HepG2 (cell line): ENCODE measurements at regions not wholly inside any gene's neighbourhood (a gene's known extent, or its start where the extent isn't known, plus 50 kb on each side); places are given as distances from the start of the nearest gene placed in this dataset.
A peak's percentile ranks its signal among the peaks of the same experiment; 100 is the strongest.

Source experiments
- DMAP1 ChIP-seq: IDR thresholded peaks from 2 replicates; pipeline ENCODE4 v1.6.1; 2016
- MATR3 ChIP-seq: sonication (generic); formaldehyde crosslinking; IDR thresholded peaks from 2 replicates; pipeline ENCODE4 v1.4.0; 2020; ENCODE audit warnings: missing genetic modification reagents
- MBD4 ChIP-seq: IDR thresholded peaks from 2 replicates; pipeline ENCODE4 v1.6.1; 2012; ENCODE audit warnings: low read length, inconsistent platforms, borderline replicate concordance
- NFYB ChIP-seq: sonication (generic); formaldehyde crosslinking; IDR thresholded peaks from 2 replicates; pipeline ENCODE4 v1.4.0; 2020; ENCODE audit warnings: missing genetic modification reagents
- TRIM24 ChIP-seq: sonication (generic); formaldehyde crosslinking; IDR thresholded peaks from 2 replicates; pipeline ENCODE4 v1.8.0; 2022; ENCODE audit warnings: mild to moderate bottlenecking, missing genetic modification reagents
- ZBTB44 ChIP-seq: sonication (generic); formaldehyde crosslinking; IDR thresholded peaks from 2 replicates; pipeline ENCODE4 v1.4.0; 2020; ENCODE audit warnings: missing genetic modification reagents
- ZMYM3 ChIP-seq: sonication (generic); formaldehyde crosslinking; IDR thresholded peaks from 2 replicates; pipeline ENCODE4 v1.5.1; 2020; ENCODE audit warnings: mild to moderate bottlenecking, missing genetic modification reagents
- ZNF18 ChIP-seq: sonication (generic); formaldehyde crosslinking; IDR thresholded peaks from 2 replicates; pipeline ENCODE4 v1.8.0; 2022; ENCODE audit warnings: mild to moderate bottlenecking, missing genetic modification reagents; ENCODE audit not compliant: insufficient replicate concordance
- ZNF549 ChIP-seq: sonication (generic); formaldehyde crosslinking; IDR thresholded peaks from 2 replicates; pipeline ENCODE4 v1.5.0; 2020; ENCODE audit warnings: missing genetic modification reagents
- ZNF598 ChIP-seq: sonication (generic); formaldehyde crosslinking; IDR thresholded peaks from 2 replicates; pipeline ENCODE4 v1.5.1; 2020; ENCODE audit warnings: mild to moderate bottlenecking, missing genetic modification reagents, borderline replicate concordance
- ZNF891 ChIP-seq: sonication (generic); formaldehyde crosslinking; IDR thresholded peaks from 2 replicates; pipeline ENCODE4 v1.5.0; 2020; ENCODE audit warnings: mild to moderate bottlenecking, missing genetic modification reagents
- ZSCAN20 ChIP-seq: sonication (generic); formaldehyde crosslinking; IDR thresholded peaks from 2 replicates; pipeline ENCODE4 v1.4.0; 2020; ENCODE audit warnings: missing genetic modification reagents, mild to moderate bottlenecking, borderline replicate concordance
- TF ChIP-seq, protein P1 (sequence below): IDR thresholded peaks from 2 replicates; pipeline ENCODE4 v1.6.1; 2016; ENCODE audit warnings: mild to moderate bottlenecking, missing biosample characterization, missing genetic modification reagents
- TF ChIP-seq, protein P2 (sequence below): sonication (generic); formaldehyde crosslinking; IDR thresholded peaks from 2 replicates; pipeline ENCODE4 v1.5.0; 2020; ENCODE audit warnings: missing genetic modification reagents, mild to moderate bottlenecking, borderline replicate concordance
- TF ChIP-seq, protein P3 (sequence below): sonication (generic); formaldehyde crosslinking; IDR thresholded peaks from 2 replicates; pipeline ENCODE4 v1.8.0; 2022; ENCODE audit warnings: mild to moderate bottlenecking, missing genetic modification reagents, moderate library complexity
- TF ChIP-seq, protein P4 (sequence below): sonication (generic); formaldehyde crosslinking; IDR thresholded peaks from 2 replicates; pipeline ENCODE4 v1.4.0; 2020; ENCODE audit warnings: mild to moderate bottlenecking, low read depth, missing genetic modification reagents
- TF ChIP-seq, protein P5 (sequence below): sonication (generic); formaldehyde crosslinking; IDR thresholded peaks from 2 replicates; pipeline ENCODE4 v1.4.0; 2020; ENCODE audit warnings: missing genetic modification reagents, borderline replicate concordance

- TF ChIP-seq, protein P1, sequence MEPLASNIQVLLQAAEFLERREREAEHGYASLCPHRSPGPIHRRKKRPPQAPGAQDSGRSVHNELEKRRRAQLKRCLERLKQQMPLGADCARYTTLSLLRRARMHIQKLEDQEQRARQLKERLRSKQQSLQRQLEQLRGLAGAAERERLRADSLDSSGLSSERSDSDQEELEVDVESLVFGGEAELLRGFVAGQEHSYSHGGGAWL (CRISPR knock-in tag) = no peak
- TF ChIP-seq ZNF598 (CRISPR knock-in tag) = no peak; the same call in 1 of the 2 replicates
- TF ChIP-seq, protein P2, sequence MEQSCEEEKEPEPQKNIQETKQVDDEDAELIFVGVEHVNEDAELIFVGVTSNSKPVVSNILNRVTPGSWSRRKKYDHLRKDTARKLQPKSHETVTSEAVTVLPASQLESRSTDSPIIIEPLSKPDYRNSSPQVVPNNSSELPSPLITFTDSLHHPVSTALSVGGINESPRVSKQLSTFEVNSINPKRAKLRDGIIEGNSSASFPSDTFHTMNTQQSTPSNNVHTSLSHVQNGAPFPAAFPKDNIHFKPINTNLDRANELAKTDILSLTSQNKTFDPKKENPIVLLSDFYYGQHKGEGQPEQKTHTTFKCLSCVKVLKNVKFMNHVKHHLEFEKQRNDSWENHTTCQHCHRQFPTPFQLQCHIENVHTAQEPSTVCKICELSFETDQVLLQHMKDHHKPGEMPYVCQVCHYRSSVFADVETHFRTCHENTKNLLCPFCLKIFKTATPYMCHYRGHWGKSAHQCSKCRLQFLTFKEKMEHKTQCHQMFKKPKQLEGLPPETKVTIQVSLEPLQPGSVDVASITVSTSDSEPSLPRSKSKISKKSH (CRISPR knock-in tag) = peak; percentile 70
- TF ChIP-seq ZBTB44 (CRISPR knock-in tag) = no peak
- TF ChIP-seq, protein P3, sequence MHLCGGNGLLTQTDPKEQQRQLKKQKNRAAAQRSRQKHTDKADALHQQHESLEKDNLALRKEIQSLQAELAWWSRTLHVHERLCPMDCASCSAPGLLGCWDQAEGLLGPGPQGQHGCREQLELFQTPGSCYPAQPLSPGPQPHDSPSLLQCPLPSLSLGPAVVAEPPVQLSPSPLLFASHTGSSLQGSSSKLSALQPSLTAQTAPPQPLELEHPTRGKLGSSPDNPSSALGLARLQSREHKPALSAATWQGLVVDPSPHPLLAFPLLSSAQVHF = no peak
- TF ChIP-seq TRIM24 (CRISPR knock-in tag) = no peak
- TF ChIP-seq ZMYM3 = no peak
- TF ChIP-seq NFYB (CRISPR knock-in tag) = no peak
- TF ChIP-seq, protein P4, sequence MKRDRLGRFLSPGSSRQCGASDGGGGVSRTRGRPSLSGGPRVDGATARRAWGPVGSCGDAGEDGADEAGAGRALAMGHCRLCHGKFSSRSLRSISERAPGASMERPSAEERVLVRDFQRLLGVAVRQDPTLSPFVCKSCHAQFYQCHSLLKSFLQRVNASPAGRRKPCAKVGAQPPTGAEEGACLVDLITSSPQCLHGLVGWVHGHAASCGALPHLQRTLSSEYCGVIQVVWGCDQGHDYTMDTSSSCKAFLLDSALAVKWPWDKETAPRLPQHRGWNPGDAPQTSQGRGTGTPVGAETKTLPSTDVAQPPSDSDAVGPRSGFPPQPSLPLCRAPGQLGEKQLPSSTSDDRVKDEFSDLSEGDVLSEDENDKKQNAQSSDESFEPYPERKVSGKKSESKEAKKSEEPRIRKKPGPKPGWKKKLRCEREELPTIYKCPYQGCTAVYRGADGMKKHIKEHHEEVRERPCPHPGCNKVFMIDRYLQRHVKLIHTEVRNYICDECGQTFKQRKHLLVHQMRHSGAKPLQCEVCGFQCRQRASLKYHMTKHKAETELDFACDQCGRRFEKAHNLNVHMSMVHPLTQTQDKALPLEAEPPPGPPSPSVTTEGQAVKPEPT (CRISPR knock-in tag) = 0 out of 2 replicates have a peak, but pooled peaks have one; percentile 68
- 0 out of 2 replicates have a peak, but pooled peaks have one; percentile 23 for TF ChIP-seq DMAP1 (CRISPR knock-in tag)
- no peak for TF ChIP-seq ZSCAN20 (CRISPR knock-in tag)
- no peak for TF ChIP-seq ZNF18 (CRISPR knock-in tag)
- TF ChIP-seq ZNF549 = no peak
- TF ChIP-seq MATR3 (CRISPR knock-in tag) = no peak
- TF ChIP-seq MBD4 = no peak
- peak; percentile 81 for TF ChIP-seq ZNF891 (CRISPR knock-in tag)
- TF ChIP-seq, protein P5, sequence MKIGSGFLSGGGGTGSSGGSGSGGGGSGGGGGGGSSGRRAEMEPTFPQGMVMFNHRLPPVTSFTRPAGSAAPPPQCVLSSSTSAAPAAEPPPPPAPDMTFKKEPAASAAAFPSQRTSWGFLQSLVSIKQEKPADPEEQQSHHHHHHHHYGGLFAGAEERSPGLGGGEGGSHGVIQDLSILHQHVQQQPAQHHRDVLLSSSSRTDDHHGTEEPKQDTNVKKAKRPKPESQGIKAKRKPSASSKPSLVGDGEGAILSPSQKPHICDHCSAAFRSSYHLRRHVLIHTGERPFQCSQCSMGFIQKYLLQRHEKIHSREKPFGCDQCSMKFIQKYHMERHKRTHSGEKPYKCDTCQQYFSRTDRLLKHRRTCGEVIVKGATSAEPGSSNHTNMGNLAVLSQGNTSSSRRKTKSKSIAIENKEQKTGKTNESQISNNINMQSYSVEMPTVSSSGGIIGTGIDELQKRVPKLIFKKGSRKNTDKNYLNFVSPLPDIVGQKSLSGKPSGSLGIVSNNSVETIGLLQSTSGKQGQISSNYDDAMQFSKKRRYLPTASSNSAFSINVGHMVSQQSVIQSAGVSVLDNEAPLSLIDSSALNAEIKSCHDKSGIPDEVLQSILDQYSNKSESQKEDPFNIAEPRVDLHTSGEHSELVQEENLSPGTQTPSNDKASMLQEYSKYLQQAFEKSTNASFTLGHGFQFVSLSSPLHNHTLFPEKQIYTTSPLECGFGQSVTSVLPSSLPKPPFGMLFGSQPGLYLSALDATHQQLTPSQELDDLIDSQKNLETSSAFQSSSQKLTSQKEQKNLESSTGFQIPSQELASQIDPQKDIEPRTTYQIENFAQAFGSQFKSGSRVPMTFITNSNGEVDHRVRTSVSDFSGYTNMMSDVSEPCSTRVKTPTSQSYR = no peak
Observed at GRCh38 chr2:16608661-16609643, 56.7 kb downstream of the CYRIA start (continued).
